ENCODE measurements at regions not wholly inside any gene's neighbourhood (a gene's known extent, or its start where the extent isn't known, plus 50 kb on each side); places are given as distances from the start of the nearest gene placed in this dataset.
A peak's percentile ranks its signal among the peaks of the same experiment; 100 is the strongest.
"Not testable (repeated sequence)": the region's sequence is repeated elsewhere in the genome, so short reads cannot be mapped to it uniquely, and the experiment has no call there.

DNA sequence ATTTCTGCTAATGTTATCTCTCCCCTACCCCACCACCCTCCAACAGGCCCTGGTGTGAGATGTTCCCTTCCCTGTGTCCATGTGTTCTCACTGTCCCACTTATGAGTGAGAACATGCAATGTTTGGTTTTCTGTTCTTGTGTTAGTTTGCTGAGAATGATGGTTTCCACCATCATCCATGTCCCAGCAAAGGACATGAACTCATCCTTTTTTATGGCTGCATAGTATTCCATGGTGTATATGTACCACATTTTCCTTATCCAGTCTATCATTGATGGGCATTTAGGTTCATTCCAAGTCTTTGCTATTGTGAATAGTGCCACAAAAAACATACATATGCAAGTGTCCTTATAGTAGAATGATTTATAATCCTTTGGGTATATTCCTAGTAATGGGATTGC is 104.5 kb downstream of the ZNF33B start:
- peaks cover 13% of the 10 kb centered on the region for H3K9me3 Mint-ChIP-seq (ENCODE audit: low read depth)
- not testable (repeated sequence) for H3K27ac Mint-ChIP-seq; H3K4me3 Mint-ChIP-seq; H3K4me1 Mint-ChIP-seq (ENCODE audit: low read depth); H3K27me3 Mint-ChIP-seq
- H3K36me3 Mint-ChIP-seq: peaks cover 47% of the 10 kb centered on the region

DNA sequence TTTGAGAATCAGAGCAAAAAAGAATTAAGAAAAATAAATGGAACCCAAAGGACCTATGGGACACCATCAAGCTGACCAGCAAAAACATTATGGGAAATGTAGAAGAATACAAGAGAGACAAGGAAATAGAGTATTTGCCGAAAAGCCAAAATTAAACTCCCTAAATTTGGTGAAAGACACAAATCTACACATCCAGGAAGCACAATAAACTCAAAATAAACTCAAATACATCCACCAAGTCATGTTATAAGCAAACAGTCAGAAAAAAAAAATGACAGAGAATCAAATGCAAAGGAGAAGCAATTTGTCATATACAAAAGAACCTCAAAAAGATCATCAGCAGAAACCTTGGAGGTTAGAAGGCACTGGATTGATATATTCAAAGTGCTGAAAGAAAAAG is 105.4 kb downstream of the ZNF33B start:
- Mint-ChIP-seq H3K4me1 (ENCODE audit: low read depth) (no peaks in the 10 kb centered on the region), H3K36me3 (peaks cover 40% of the 10 kb centered on the region), H3K9me3 (ENCODE audit: low read depth) (peaks cover 13% of the 10 kb centered on the region), H3K27me3 (no peaks in the 10 kb centered on the region), H3K27ac (no peak overlapping the region), H3K4me3 (no peak overlapping the region)

DNA sequence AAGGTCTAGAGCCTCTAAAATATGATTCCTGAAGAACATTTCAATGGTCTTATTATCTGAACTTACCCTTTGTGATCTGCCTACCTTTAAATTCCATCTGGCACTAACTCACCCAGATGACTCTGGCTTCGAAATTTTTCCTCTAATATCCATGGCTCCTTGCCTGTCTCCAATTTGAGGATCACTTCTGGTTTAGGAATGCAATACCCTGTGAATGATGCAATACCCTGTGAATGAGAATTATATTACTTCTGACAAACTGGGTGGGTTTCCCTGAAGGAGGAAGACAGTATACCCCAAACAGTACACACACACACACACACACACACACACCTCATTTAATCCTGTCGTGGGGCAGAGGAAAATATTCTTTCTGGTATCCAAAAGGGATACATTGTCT is 115.3 kb downstream of the ZNF33B start:
- Mint-ChIP-seq H3K9me3 (ENCODE audit: low read depth) (peaks cover 42% of the 10 kb centered on the region), H3K4me1 (ENCODE audit: low read depth) (no peaks in the 10 kb centered on the region), H3K36me3 (peaks cover 60% of the 10 kb centered on the region), H3K4me3 (no peak overlapping the region), H3K27me3 (no peaks in the 10 kb centered on the region), H3K27ac (no peak overlapping the region)

DNA sequence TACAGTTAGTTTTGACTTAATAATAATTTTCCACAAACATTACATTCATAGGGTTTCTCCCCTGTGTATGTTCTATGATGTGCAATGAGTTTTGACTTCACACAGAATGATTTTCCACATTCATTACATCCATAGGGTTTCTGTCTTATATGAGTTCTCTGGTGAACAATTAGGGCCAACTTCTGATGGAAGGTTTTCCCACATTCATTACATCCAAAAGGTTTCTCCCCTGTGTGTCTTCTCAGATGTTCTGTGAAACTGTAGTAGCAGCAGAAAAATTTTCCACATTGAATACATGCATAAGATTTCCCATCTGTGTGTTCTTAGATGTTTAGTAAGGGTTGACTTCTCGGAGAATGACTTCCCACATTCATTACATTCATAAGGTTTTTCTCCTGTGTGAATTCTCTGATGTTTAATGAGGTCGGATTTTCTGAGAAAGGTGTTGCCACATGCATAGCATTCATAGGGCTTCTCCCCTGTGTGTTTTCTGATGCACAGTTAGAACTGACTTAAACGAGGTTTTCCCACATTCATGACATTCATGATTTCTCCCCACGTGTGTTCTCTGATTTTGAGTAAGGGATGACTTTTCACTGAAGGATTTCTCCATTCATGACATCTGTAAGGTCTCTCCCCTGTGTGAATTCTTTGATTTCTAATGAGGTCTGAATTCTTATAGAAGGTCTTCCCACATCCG is 118.5 kb downstream of the ZNF33B start:
- H3K4me1 Mint-ChIP-seq (ENCODE audit: low read depth): no peaks in the 10 kb centered on the region
- no peak overlapping the region for H3K27ac Mint-ChIP-seq
- H3K36me3 Mint-ChIP-seq: peaks cover 62% of the 10 kb centered on the region
- H3K27me3 Mint-ChIP-seq: no peaks in the 10 kb centered on the region
- H3K9me3 Mint-ChIP-seq (ENCODE audit: low read depth): peaks cover 55% of the 10 kb centered on the region
- H3K4me3 Mint-ChIP-seq: no peak overlapping the region

DNA sequence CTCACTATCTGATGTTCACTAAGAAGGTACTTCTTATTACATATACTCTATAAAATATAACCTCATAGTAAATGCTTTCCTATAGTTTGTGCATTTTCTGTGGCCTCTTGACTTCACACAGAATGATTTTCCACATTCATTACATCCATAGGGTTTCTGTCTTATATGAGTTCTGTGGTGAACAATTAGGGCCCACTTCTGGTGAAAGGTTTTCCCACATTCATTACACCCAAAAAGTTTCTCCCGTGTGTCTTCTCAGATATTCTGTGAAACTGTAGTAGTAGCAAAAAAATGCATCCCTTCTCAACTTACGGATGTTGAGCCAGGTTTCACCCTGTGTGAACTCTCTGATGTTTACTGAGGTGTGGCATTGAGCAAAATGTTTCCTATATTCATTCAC is 119.3 kb downstream of the ZNF33B start:
- Mint-ChIP-seq H3K9me3 (ENCODE audit: low read depth) (peaks cover 55% of the 10 kb centered on the region), H3K4me1 (ENCODE audit: low read depth) (no peaks in the 10 kb centered on the region), H3K4me3 (no peak overlapping the region), H3K27me3 (no peaks in the 10 kb centered on the region), H3K36me3 (peaks cover 60% of the 10 kb centered on the region), H3K27ac (no peak overlapping the region)

DNA sequence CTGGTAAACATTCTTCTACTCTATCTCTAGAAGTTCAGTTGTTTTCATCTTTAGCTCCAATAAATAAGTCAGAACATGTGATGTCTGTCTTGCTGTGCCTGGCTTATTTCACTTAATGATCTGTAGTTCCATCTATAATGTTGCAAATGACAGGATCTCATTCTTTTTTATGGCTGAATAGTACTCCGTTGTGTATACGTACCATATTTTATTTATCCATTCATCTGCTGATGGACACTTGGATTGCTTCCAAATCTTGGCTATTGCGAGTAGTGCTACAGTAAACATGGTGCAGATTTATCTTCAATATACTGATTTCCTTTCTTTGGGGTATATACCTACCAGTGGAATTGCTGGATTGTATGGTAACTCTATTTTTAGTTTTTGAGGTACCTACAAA is 124.4 kb downstream of the ZNF33B start:
- peaks cover 25% of the 10 kb centered on the region for H3K36me3 Mint-ChIP-seq
- peaks cover 39% of the 10 kb centered on the region for H3K9me3 Mint-ChIP-seq (ENCODE audit: low read depth)
- H3K4me1 Mint-ChIP-seq (ENCODE audit: low read depth): no peaks in the 10 kb centered on the region
- H3K4me3 Mint-ChIP-seq: no peak overlapping the region
- no peaks in the 10 kb centered on the region for H3K27me3 Mint-ChIP-seq
- no peak overlapping the region for H3K27ac Mint-ChIP-seq

DNA sequence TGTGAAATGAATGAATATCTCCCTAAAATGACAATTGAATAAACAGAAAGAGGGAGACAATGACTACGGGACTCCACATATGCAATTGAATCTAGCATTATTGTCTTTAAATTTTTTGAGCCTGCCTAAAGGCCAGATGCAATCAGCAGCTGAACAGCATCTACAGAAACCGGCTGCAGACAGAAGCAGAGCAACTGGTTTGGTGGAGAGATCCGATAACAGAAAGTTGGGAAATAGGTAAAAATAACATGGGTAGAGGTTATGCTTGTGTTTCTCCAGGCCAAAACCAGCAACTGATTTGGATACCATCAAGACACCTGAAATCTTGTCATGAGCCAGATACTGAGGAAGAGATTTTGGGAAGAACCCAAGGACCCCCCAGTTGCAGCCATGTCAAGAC is 146.6 kb downstream of the ZNF33B start:
- Mint-ChIP-seq H3K27me3 (no peaks in the 10 kb centered on the region), H3K4me3 (no peak overlapping the region), H3K36me3 (peaks cover 3% of the 10 kb centered on the region), H3K4me1 (ENCODE audit: low read depth) (no peaks in the 10 kb centered on the region), H3K9me3 (ENCODE audit: low read depth) (peaks cover 3% of the 10 kb centered on the region), H3K27ac (no peak overlapping the region)

DNA sequence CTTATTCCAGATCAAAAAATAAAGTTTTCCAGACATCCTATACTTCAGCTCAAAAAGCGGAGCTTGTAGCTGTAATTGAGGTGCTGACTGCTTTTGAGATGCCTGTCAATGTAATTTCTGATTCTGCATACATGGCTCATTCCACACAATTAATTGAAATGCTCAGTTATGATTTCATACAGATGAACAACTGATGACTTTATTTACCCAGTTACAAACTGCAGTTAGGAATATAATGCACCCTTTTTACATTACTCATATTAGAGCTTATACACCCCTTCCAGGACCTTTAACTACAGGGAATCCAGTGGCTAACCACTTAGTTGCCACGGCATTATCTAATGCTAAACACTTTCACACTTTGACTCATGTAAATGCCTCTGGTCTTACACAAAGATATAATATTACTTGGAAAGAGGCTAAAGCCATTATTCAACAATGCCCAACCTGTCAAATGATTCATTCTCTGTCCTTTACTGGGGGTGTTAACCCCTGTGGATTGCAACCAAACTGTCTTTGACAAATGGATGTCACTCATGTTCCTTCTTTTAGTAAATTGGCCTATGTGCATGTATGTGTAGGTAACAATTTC is 147.3 kb downstream of the ZNF33B start:
- no peak overlapping the region for H3K27ac Mint-ChIP-seq
- peaks cover 3% of the 10 kb centered on the region for H3K36me3 Mint-ChIP-seq
- no peaks in the 10 kb centered on the region for H3K4me1 Mint-ChIP-seq (ENCODE audit: low read depth)
- peaks cover 3% of the 10 kb centered on the region for H3K9me3 Mint-ChIP-seq (ENCODE audit: low read depth)
- no peak overlapping the region for H3K4me3 Mint-ChIP-seq
- no peaks in the 10 kb centered on the region for H3K27me3 Mint-ChIP-seq

DNA sequence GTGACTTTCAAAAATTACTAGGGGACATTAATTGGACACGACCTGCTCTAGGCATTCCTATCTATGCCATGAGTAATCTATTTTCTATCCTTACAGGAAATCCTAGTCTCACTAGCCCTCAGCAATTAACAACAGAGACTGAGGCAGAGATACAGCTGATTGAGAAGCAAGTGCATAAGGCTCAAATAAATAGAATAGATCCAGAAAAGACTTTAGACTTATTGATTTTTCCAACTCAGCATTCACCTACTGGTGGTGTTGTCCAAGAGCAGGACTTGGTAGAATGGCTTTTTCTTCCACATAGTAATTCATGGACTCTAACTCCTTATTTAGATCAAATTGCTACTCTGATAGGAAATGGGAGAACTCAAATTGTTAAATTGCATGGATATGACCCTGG is 148.0 kb downstream of the ZNF33B start:
- H3K36me3 Mint-ChIP-seq: peaks cover 3% of the 10 kb centered on the region
- peaks cover 3% of the 10 kb centered on the region for H3K9me3 Mint-ChIP-seq (ENCODE audit: low read depth)
- no peaks in the 10 kb centered on the region for H3K27me3 Mint-ChIP-seq
- no peak overlapping the region for H3K4me3 Mint-ChIP-seq
- H3K4me1 Mint-ChIP-seq (ENCODE audit: low read depth): no peaks in the 10 kb centered on the region
- H3K27ac Mint-ChIP-seq: no peak overlapping the region

DNA sequence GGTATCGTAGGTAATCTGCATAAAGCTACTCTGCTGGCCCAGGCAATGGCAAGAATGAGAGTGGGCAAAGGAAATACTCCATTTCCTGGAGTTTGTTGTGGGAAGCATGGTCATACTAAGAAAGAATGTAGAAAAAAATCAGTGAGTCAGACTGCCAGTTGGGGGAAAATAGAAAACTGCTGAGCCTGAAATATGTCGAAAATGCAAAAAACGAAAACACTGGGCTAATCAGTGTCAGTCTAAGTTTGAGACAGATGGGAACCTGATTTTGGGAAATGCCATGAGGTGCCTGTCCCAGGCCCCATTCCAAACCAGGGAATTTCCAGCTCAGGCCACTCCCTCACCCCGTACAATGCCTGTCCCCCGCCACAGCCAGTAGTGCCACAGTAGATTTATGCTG is 150.0 kb downstream of the ZNF33B start:
- Mint-ChIP-seq H3K27me3 (no peaks in the 10 kb centered on the region), H3K36me3 (no peaks in the 10 kb centered on the region), H3K4me1 (ENCODE audit: low read depth) (no peaks in the 10 kb centered on the region), H3K9me3 (ENCODE audit: low read depth) (peaks cover 3% of the 10 kb centered on the region), H3K27ac (no peak overlapping the region), H3K4me3 (no peak overlapping the region)

DNA sequence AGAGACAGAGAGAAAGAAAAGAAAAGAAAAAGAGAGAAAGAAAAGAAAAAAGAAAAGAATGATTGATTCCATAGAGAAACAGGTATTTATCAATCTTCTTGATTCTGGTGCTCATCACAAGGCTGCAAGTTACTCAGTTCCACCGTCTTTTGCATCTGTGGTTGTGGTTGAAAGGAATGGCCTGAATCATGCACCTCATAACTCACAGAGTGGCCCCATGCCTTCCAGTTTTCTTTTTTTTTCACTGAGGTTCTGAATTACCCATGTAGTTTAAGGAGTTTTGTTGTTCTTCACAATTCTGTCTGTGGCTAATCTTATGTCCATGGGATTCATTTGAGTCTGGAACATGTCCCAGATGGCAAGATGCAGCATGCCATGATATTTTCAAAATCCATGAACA is 156.0 kb downstream of the ZNF33B start:
- H3K4me3 Mint-ChIP-seq: no peak overlapping the region
- no peak overlapping the region for H3K27ac Mint-ChIP-seq
- H3K9me3 Mint-ChIP-seq (ENCODE audit: low read depth): no peaks in the 10 kb centered on the region
- H3K27me3 Mint-ChIP-seq: peaks cover 14% of the 10 kb centered on the region
- H3K36me3 Mint-ChIP-seq: no peaks in the 10 kb centered on the region
- H3K4me1 Mint-ChIP-seq (ENCODE audit: low read depth): no peaks in the 10 kb centered on the region

DNA sequence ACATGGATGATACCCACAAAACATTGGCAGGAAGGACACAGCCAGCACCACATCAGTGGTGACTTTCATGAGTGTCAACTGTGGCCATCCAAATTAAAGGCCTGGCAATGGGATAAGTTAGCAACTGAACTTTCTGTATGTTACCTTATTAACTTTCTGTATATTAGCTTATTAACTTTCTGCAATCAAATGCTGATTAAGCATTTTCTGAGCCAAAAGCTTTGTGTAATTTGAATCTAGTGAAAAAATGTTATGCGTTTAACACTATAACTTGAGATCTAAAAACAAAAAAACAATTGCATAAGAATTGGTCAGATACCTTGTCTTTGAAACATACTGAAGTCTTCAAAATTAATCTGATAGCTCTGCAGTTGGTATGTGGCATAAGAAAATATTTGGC is 159.3 kb downstream of the ZNF33B start:
- Mint-ChIP-seq H3K27ac (no peak overlapping the region), H3K36me3 (no peaks in the 10 kb centered on the region), H3K27me3 (peaks cover 36% of the 10 kb centered on the region), H3K4me1 (ENCODE audit: low read depth) (peaks cover 5% of the 10 kb centered on the region), H3K9me3 (ENCODE audit: low read depth) (no peaks in the 10 kb centered on the region), H3K4me3 (no peak overlapping the region)

DNA sequence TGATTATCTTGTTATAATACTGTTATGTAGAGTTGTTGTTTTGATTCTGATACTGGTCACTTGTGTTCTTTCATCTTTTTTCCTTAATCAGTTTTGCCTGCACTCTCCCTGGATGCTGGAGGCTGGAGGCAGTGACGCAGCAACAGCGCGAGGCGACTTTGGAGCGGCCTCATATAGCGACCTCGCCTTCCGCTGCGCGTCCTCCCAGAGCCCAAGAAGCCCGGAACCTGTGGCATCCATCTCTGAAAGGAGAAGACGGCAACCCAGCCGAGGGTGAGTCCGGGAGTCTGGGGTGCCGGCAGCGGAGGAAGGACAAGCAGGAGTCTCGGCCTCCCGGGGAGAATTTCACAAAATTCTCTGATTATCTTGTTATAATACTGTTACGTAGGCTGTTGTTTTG is 161.2 kb downstream of the ZNF33B start:
- peaks cover 5% of the 10 kb centered on the region for H3K4me1 Mint-ChIP-seq (ENCODE audit: low read depth)
- peaks cover 37% of the 10 kb centered on the region for H3K27me3 Mint-ChIP-seq
- H3K27ac Mint-ChIP-seq: no peak overlapping the region
- H3K36me3 Mint-ChIP-seq: no peaks in the 10 kb centered on the region
- no peak overlapping the region for H3K4me3 Mint-ChIP-seq
- no peaks in the 10 kb centered on the region for H3K9me3 Mint-ChIP-seq (ENCODE audit: low read depth)

DNA sequence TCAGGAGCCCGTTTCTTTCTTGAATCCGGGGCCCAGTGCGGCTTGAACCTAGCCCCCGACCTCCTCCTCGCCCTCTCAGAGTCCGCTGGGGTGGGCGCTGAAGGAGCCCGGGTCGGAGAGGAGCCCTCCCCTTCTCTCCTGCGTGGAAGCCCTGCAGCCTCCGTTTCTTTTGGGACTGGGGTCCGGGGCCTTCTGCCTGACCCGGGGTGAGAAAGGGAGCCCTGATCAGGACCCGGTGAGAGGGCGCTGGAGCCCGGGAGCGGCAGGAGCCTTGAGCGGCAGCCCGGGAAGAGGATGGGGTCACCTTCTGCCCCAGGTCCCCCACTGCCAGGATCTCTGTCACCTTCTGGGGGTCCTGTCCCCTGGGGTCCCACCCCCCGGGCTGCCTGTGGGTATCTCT is 162.3 kb downstream of the ZNF33B start:
- H3K9me3 Mint-ChIP-seq (ENCODE audit: low read depth): no peaks in the 10 kb centered on the region
- H3K4me3 Mint-ChIP-seq: no peak overlapping the region
- no peak overlapping the region for H3K27ac Mint-ChIP-seq
- H3K27me3 Mint-ChIP-seq: peaks cover 36% of the 10 kb centered on the region
- H3K4me1 Mint-ChIP-seq (ENCODE audit: low read depth): peaks cover 5% of the 10 kb centered on the region
- no peaks in the 10 kb centered on the region for H3K36me3 Mint-ChIP-seq

DNA sequence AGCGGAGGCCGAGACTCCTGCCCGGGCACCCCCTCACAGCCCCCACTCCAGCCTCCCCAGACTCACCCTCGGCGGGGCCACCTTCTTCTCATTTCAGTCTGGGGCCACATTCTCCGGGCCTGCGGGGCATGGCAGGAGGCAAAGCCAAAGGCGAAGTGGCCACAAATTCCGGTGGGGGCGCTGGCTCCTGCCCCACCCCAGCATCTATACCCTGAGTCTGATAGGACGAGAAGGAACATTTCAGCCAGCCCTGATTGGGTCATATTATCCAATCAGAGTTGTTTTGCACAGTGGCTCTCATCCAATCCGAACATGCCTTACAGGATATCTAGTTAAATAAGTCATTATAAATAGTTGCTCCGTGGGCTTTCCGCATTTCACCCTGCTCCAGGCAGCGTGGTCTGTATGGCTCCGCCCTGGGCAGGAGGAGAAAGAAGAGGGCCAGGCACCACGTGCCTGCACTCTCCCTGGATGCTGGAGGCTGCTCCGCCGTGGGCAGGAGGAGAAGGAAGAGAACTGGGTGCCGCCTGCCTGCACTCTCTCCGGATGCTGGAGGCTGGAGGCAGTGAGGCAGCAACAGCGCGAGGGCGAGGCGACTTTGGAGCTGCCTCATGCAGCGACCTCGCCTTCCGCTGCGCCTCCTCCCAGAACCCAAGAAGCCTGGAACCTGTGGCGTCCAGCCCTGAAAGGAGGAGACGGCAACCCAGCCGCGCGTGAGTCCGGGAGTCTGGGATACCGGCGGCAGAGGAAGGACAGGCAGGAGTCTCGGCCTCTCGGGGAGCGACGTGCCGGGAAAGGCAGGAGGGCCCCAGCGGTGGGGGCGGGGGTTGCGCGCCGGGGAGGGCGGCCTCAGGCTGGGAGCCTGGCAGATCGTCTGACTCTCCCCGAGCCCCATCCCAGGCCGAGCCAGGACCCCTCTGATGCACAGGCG is 162.9 kb downstream of the ZNF33B start:
- peaks cover 36% of the 10 kb centered on the region for H3K27me3 Mint-ChIP-seq
- H3K27ac Mint-ChIP-seq: no peak overlapping the region
- no peaks in the 10 kb centered on the region for H3K9me3 Mint-ChIP-seq (ENCODE audit: low read depth)
- no peaks in the 10 kb centered on the region for H3K36me3 Mint-ChIP-seq
- H3K4me1 Mint-ChIP-seq (ENCODE audit: low read depth): peaks cover 5% of the 10 kb centered on the region
- peak overlapping the region; percentile 36 for H3K4me3 Mint-ChIP-seq

Measured in activated naive CD8-positive, alpha-beta T cell (primary cell).